ENCODE measurements at regions not wholly inside any gene's neighbourhood (a gene's known extent, or its start where the extent isn't known, plus 50 kb on each side); places are given as distances from the start of the nearest gene placed in this dataset.

GRCh38 chr1:109822749-109823542 is 59.2 kb upstream of the EPS8L3 start:
- no peak overlapping the region for H3K4me3 ChIP-seq (ENCODE audit: insufficient read depth, low read length)
- peak overlapping the region; percentile 94 for H3K27ac ChIP-seq (ENCODE audit: low read depth, low read length)
- no peaks in the 10 kb centered on the region for H3K9me3 ChIP-seq (ENCODE audit: low read depth, low read length)
- no peaks in the 10 kb centered on the region for H3K79me2 ChIP-seq (ENCODE audit: insufficient read depth, low read length)
- no peak for DNase-seq (ENCODE audit: insufficient read length, low spot score, missing footprints)
- no peak overlapping the region for H2AFZ ChIP-seq (ENCODE audit: low read length)
- no peak overlapping the region for H3K4me2 ChIP-seq (ENCODE audit: insufficient read depth, low read length)
- H3K27me3 ChIP-seq (ENCODE audit: insufficient read depth, low read length): no peaks in the 10 kb centered on the region
- H3K4me1 ChIP-seq (ENCODE audit: insufficient read depth, low read length): peaks cover 67% of the 10 kb centered on the region
- H4K20me1 ChIP-seq (ENCODE audit: insufficient read depth, low read length): no peaks in the 10 kb centered on the region
- H3K36me3 ChIP-seq (ENCODE audit: insufficient read depth, low read length): no peaks in the 10 kb centered on the region
- no peak for TF ChIP-seq CTCF (IDR thresholded peaks at IDR 0.05; ENCODE audit: extremely low read depth, low read depth, low read length)

- H3K27ac ChIP-seq (ENCODE audit: low read depth, low read length): peak overlapping the region; percentile 94
- H3K79me2 ChIP-seq (ENCODE audit: insufficient read depth, low read length): no peaks in the 10 kb centered on the region
- peak overlapping the region; percentile 32 for H2AFZ ChIP-seq (ENCODE audit: low read length)
- H4K20me1 ChIP-seq (ENCODE audit: insufficient read depth, low read length): no peaks in the 10 kb centered on the region
- H3K4me2 ChIP-seq (ENCODE audit: insufficient read depth, low read length): peak overlapping the region; percentile 65
- no peaks in the 10 kb centered on the region for H3K9me3 ChIP-seq (ENCODE audit: low read depth, low read length)
- no peaks in the 10 kb centered on the region for H3K27me3 ChIP-seq (ENCODE audit: insufficient read depth, low read length)
- H3K4me1 ChIP-seq (ENCODE audit: insufficient read depth, low read length): peaks cover 58% of the 10 kb centered on the region
- DNase-seq (ENCODE audit: insufficient read length, low spot score, missing footprints): no peak
- TF ChIP-seq CTCF (IDR thresholded peaks at IDR 0.05; ENCODE audit: extremely low read depth, low read depth, low read length): no peak
- H3K36me3 ChIP-seq (ENCODE audit: insufficient read depth, low read length): no peaks in the 10 kb centered on the region
- H3K4me3 ChIP-seq (ENCODE audit: insufficient read depth, low read length): no peak overlapping the region
Measured at GRCh38 chr1:109821831-109822745, 58.4 kb upstream of the EPS8L3 start.

- Histone ChIP-seq H3K4me1 (ENCODE audit: insufficient read depth, low read length) (peaks cover 54% of the 10 kb centered on the region), H3K4me2 (ENCODE audit: insufficient read depth, low read length) (peak overlapping the region; percentile 65)
- no peak for TF ChIP-seq CTCF (IDR thresholded peaks at IDR 0.05; ENCODE audit: extremely low read depth, low read depth, low read length)
Measured at GRCh38 chr1:109821221-109821669, 57.5 kb upstream of the EPS8L3 start.

GRCh38 chr1:109819906-109820305 is 56.2 kb upstream of the EPS8L3 start:
- TF ChIP-seq CTCF (IDR thresholded peaks at IDR 0.05; ENCODE audit: extremely low read depth, low read depth, low read length): no peak
- H3K4me1 ChIP-seq (ENCODE audit: insufficient read depth, low read length): peaks cover 42% of the 10 kb centered on the region

More at GRCh38 chr1:109821221-109821669, 57.5 kb upstream of the EPS8L3 start:
- H3K27me3 ChIP-seq (ENCODE audit: insufficient read depth, low read length): no peaks in the 10 kb centered on the region
- H4K20me1 ChIP-seq (ENCODE audit: insufficient read depth, low read length): no peaks in the 10 kb centered on the region
- DNase-seq (ENCODE audit: insufficient read length, low spot score, missing footprints): peak; percentile 98
- no peaks in the 10 kb centered on the region for H3K79me2 ChIP-seq (ENCODE audit: insufficient read depth, low read length)
- peak overlapping the region; percentile 94 for H3K27ac ChIP-seq (ENCODE audit: low read depth, low read length)
- H3K36me3 ChIP-seq (ENCODE audit: insufficient read depth, low read length): no peaks in the 10 kb centered on the region
- H3K4me3 ChIP-seq (ENCODE audit: insufficient read depth, low read length): no peak overlapping the region
- no peaks in the 10 kb centered on the region for H3K9me3 ChIP-seq (ENCODE audit: low read depth, low read length)
- H2AFZ ChIP-seq (ENCODE audit: low read length): peak overlapping the region; percentile 85

More at GRCh38 chr1:109819906-109820305, 56.2 kb upstream of the EPS8L3 start:
- no peaks in the 10 kb centered on the region for H3K79me2 ChIP-seq (ENCODE audit: insufficient read depth, low read length)
- no peaks in the 10 kb centered on the region for H3K36me3 ChIP-seq (ENCODE audit: insufficient read depth, low read length)
- no peak for DNase-seq (ENCODE audit: insufficient read length, low spot score, missing footprints)
- H2AFZ ChIP-seq (ENCODE audit: low read length): no peak overlapping the region
- H3K4me3 ChIP-seq (ENCODE audit: insufficient read depth, low read length): no peak overlapping the region
- H3K27ac ChIP-seq (ENCODE audit: low read depth, low read length): no peak overlapping the region
- H3K4me2 ChIP-seq (ENCODE audit: insufficient read depth, low read length): no peak overlapping the region
- no peaks in the 10 kb centered on the region for H3K27me3 ChIP-seq (ENCODE audit: insufficient read depth, low read length)
- peaks cover 3% of the 10 kb centered on the region for H3K9me3 ChIP-seq (ENCODE audit: low read depth, low read length)
- H4K20me1 ChIP-seq (ENCODE audit: insufficient read depth, low read length): no peaks in the 10 kb centered on the region
